T-cell (primary cell): ENCODE measurements at regions not wholly inside any gene's neighbourhood (a gene's known extent, or its start where the extent isn't known, plus 50 kb on each side); places are given as distances from the start of the nearest gene placed in this dataset.

Source experiments
- ATAC-seq, 4 experiments: fragments of 200-7000 bp in 3 of 4; fragments of 150-1000 bp in 1 of 4; cut with Tn5 transposase; replicated peaks in 1 of 4; 1 replicate in 3 of 4; 2 replicates in 1 of 4; pipeline ENCODE4 v1.10.0; 2021; ENCODE audit warnings: moderate library complexity in 3 of 4, mild to moderate bottlenecking in 2 of 4, moderate number of reproducible peaks in 1 of 4
- CTCF ChIA-PET, 2 donors: fragments of 300-600 bp; sonication (Branson Sonifier 250); formaldehyde crosslinking; loops; one replicate each; lab custom pipeline; 2022; ENCODE audit warnings: antibody characterized with exemption in 2 of 2; lab: Charles Lee
- POLR2A ChIA-PET, 2 donors: fragments of 300-600 bp; sonication (Branson Sonifier 250); formaldehyde crosslinking; loops; one replicate each; lab custom pipeline; 2022; ENCODE audit warnings: antibody characterized with exemption in 2 of 2; lab: Charles Lee
- DNase-seq, 35 experiments: peaks; one replicate each; pipeline versions ENCODE4 v3.0.0 to v3.0.0-alpha.2; 2013 to 2023
- H3K27ac ChIP-seq: one replicate; pipeline ENCODE4 v1.5.1; 2013; ENCODE audit warnings: low read length
- H3K27me3 ChIP-seq, 2 experiments: replicated peaks in 1 of 2; 1 replicate in 1 of 2; 2 replicates in 1 of 2; pipeline versions ENCODE4 v1.6.1 to v1.7.0; 2013; ENCODE audit warnings: low read length in 1 of 2, mixed read lengths in 1 of 2; ENCODE audit not compliant: control insufficient read depth in 2 of 2, insufficient read depth in 2 of 2; ENCODE audit errors: extremely low read depth in 1 of 2
- H3K36me3 ChIP-seq, 2 donors: 1 replicate in 1 of 2; 2 replicates in 1 of 2; pipeline versions ENCODE4 v1.6.1 to v1.7.0; 2013; ENCODE audit warnings: low read length in 1 of 2; ENCODE audit not compliant: control insufficient read depth in 2 of 2, insufficient read depth in 1 of 2; ENCODE audit errors: extremely low read depth in 1 of 2
- H3K4me1 ChIP-seq, 2 experiments: 1 replicate in 1 of 2; 2 replicates in 1 of 2; pipeline versions ENCODE4 v1.6.1 to v1.7.0; 2013; ENCODE audit warnings: low read length in 2 of 2, mixed read lengths in 1 of 2; ENCODE audit not compliant: insufficient read depth in 2 of 2, control insufficient read depth in 1 of 2; ENCODE audit errors: extremely low read depth in 1 of 2
- H3K4me3 ChIP-seq, 2 donors: 1 replicate in 1 of 2; 2 replicates in 1 of 2; pipeline versions ENCODE4 v1.5.1 to v1.7.0; 2013; ENCODE audit warnings: mild to moderate bottlenecking in 2 of 2, low read length in 1 of 2, moderate library complexity in 1 of 2; ENCODE audit not compliant: control insufficient read depth in 1 of 2; ENCODE audit errors: extremely low read depth in 1 of 2
- H3K9me3 ChIP-seq: 2 replicates; pipeline ENCODE4 v1.7.0; 2013
- H3K27ac Mint-ChIP-seq, 2 donors: one replicate each; pipeline ENCODE4 v1.8.0; 2020 to 2021; ENCODE audit warnings: mild to moderate bottlenecking in 2 of 2, mixed read lengths in 2 of 2
- H3K27me3 Mint-ChIP-seq, 2 donors: one replicate each; pipeline ENCODE4 v1.8.0; 2021 to 2022; ENCODE audit warnings: mixed read lengths in 2 of 2
- H3K36me3 Mint-ChIP-seq: one replicate; pipeline ENCODE4 v1.8.0; 2021; ENCODE audit warnings: mixed read lengths
- H3K4me1 Mint-ChIP-seq, 3 donors: one replicate each; pipeline ENCODE4 v1.8.0; 2020 to 2022; ENCODE audit warnings: mixed read lengths in 3 of 3, mild to moderate bottlenecking in 1 of 3
- H3K4me3 Mint-ChIP-seq, 3 donors: one replicate each; pipeline ENCODE4 v1.8.0; 2020 to 2022; ENCODE audit warnings: mild to moderate bottlenecking in 3 of 3, mixed read lengths in 3 of 3, moderate library complexity in 3 of 3
- H3K9me3 Mint-ChIP-seq, 3 donors: one replicate each; pipeline ENCODE4 v1.8.0; 2020 to 2022; ENCODE audit warnings: mixed read lengths in 3 of 3
- WGBS: methylation state at CpG from one replicate; pipeline ENCODE4 v1.1.5; 2013; ENCODE audit warnings: missing lambda C conversion rate; ENCODE audit not compliant: insufficient coverage; 5-methylcytosine and 5-hydroxymethylcytosine counted together

- Mint-ChIP-seq H3K4me1 (no peaks in the 10 kb centered on the region), H3K36me3 (no peaks in the 10 kb centered on the region), H3K4me3 (no peak overlapping the region), H3K27me3 (no peaks in the 10 kb centered on the region), H3K27ac (no peak overlapping the region), H3K9me3 (peaks cover 0 to 19% (median 4%) of the 10 kb centered on the region in 3 donors)
- ATAC-seq (no peak), DNase-seq (no peak)
- Histone ChIP-seq H3K36me3 (no peaks in the 10 kb centered on the region), H3K27ac (no peak overlapping the region), H3K4me1 (no peaks in the 10 kb centered on the region), H3K4me3 (no peak overlapping the region), H3K9me3 (no peaks in the 10 kb centered on the region), H3K27me3 (no peaks in the 10 kb centered on the region)
- CTCF ChIA-PET: no interaction called here
- WGBS: no CpG with 5 or more reads among the region's 2 CpGs
- POLR2A ChIA-PET: no interaction called here
Measured at GRCh38 chr5:166992108-166992507, 1299.3 kb upstream of the WWC1 start.

DNA sequence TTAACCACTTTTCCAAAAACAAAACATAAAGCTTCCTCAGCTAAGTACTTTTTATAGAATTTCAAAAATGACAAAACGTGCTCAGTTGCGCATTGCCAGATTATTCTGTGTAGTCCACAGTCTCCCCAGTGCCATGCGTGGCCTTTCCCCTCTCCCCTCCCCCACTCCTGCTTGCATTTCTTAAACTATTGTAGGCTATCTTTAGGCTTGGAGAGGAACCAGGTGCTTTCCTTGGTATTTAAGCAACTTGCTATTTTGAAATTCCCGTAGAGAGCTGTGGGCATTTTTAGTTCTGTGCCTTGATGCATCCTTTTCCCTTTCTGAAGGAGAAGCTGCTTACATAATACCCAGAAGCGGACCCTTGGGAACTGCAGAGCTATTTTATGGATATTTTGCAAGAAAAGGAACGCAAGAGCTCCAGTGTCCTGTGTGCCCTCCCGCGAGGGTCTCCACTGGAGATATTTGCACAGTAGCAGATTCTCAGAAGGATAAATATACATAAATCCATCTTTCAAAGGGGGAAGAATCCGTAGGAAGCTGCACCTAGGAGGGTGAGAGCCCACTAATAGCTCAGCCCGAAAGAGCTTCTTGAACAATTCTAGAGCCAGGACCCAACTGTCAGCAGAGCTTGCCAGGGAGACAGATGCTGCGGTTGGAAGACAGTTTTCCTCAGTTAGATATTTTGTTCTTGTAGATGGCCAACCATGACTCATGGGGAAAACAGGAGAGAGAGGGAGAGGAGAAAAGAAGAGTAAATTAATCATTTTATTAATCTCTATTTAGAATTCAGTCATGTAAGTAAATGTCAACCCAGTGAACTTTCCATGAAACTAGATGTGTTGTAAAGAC lies 1298.3 kb upstream of the WWC1 start:
- no peak overlapping the region for H3K27ac ChIP-seq
- ATAC-seq (no peak), DNase-seq (no peak)
- ChIA-PET POLR2A (no interaction called here), CTCF (no interaction called here)
- H3K4me3 ChIP-seq: no peak overlapping the region
- Mint-ChIP-seq H3K27me3 (no peaks in the 10 kb centered on the region), H3K36me3 (no peaks in the 10 kb centered on the region), H3K4me1 (no peaks in the 10 kb centered on the region), H3K4me3 (no peak overlapping the region), H3K27ac (no peak overlapping the region), H3K9me3 (peaks cover 0 to 22% (median 8%) of the 10 kb centered on the region in 3 donors)
- no peaks in the 10 kb centered on the region for H3K27me3 ChIP-seq
- 100% methylated on average over 1 of the region's 11 CpGs for WGBS
- H3K9me3 ChIP-seq: no peaks in the 10 kb centered on the region
- H3K36me3 ChIP-seq: no peaks in the 10 kb centered on the region
- H3K4me1 ChIP-seq: no peaks in the 10 kb centered on the region

DNA sequence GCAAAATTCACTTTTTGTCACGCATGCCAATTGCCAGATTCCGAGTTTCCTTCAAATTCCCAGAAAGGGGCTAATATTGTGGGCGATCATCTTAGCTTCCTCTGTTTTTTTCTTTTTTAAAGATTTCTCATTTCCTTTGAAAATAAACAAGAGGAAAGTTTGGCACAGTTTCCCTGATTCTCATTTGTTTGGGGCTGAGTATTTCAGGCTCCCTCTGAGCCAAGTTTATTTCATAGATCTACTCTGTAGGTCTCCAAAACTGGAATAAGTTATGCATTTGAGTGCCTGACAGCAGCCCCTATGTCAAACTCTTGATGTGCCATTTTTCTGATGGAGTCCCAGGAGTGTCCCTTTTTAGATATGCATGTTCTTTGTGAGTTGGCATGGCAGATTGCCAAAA lies 1297.2 kb upstream of the WWC1 start:
- H3K27me3 Mint-ChIP-seq: no peaks in the 10 kb centered on the region
- WGBS: no CpG with 5 or more reads among the region's 3 CpGs
- no peak overlapping the region for H3K4me3 Mint-ChIP-seq
- no peaks in the 10 kb centered on the region for H3K4me1 ChIP-seq
- no peak for ATAC-seq
- H3K36me3 ChIP-seq: no peaks in the 10 kb centered on the region
- POLR2A ChIA-PET: no interaction called here
- CTCF ChIA-PET: no interaction called here
- H3K36me3 Mint-ChIP-seq: no peaks in the 10 kb centered on the region
- DNase-seq: no peak
- no peak overlapping the region for H3K27ac ChIP-seq
- H3K9me3 Mint-ChIP-seq: peaks cover 3 to 29% (median 9%) of the 10 kb centered on the region in 3 donors
- H3K27me3 ChIP-seq: no peaks in the 10 kb centered on the region
- no peaks in the 10 kb centered on the region for H3K4me1 Mint-ChIP-seq
- H3K4me3 ChIP-seq: no peak overlapping the region
- H3K27ac Mint-ChIP-seq: no peak overlapping the region
- H3K9me3 ChIP-seq: no peaks in the 10 kb centered on the region

DNA sequence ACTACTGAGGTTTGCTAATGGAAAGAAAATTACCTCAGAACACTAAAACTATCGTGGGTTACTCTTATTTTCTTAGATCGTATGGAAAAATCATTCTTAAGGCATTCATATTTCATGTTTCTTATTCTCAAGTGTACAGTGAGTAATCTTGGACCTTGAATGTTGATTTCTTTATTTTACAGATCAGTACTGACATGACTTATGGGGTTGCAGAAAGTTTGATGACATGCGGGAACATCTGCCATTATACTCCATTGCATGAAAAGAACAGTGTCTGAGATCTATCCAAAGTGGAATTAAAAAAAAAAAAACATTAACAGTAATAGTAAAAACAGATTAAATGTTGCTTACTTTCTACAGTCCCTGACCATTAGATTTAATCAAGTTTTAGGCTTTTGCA lies 1290.2 kb upstream of the WWC1 start:
- no peaks in the 10 kb centered on the region for H3K27me3 ChIP-seq
- Mint-ChIP-seq H3K27me3 (no peaks in the 10 kb centered on the region), H3K36me3 (no peaks in the 10 kb centered on the region), H3K27ac (no peak overlapping the region), H3K9me3 (peaks cover 10 to 16% (median 10%) of the 10 kb centered on the region in 3 donors), H3K4me3 (no peak overlapping the region), H3K4me1 (no peaks in the 10 kb centered on the region)
- POLR2A ChIA-PET: interaction anchor here in 1 of 2 donors (0.7 kb wide), 1 partner anchor 16 kb away, joined by 4 read pairs; no protein-coding TSS in a partner anchor
- WGBS: no CpG with 5 or more reads among the region's 3 CpGs
- H3K27ac ChIP-seq: no peak overlapping the region
- no peaks in the 10 kb centered on the region for H3K36me3 ChIP-seq
- H3K9me3 ChIP-seq: no peaks in the 10 kb centered on the region
- CTCF ChIA-PET: no interaction called here
- ATAC-seq: no peak
- no peaks in the 10 kb centered on the region for H3K4me1 ChIP-seq
- no peak overlapping the region for H3K4me3 ChIP-seq
- no peak for DNase-seq

DNA sequence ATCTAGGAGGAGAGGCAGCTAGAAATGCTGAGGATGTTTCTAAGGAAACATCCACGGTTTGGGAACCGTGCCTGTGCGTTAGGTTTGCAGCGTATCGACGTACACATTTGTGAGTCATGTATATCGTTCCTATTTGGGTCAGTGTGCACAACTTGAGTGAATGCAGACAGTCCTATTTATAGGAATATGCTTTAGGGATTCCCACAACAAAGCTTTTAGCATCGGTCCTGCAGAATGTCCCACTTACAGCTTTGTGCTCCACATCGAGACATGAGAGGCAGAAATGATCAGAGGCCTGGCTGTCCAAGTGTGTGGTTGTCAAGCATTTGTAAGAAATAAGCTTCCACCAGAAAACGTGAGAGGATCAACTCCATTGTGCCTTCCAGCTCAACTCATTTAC lies 1282.7 kb upstream of the WWC1 start:
- ChIA-PET CTCF (no interaction called here), POLR2A (interaction anchor here in 1 of 2 donors (0.6 kb wide), 1 partner anchor 19 kb away, joined by 6 read pairs; no protein-coding TSS in a partner anchor)
- no peaks in the 10 kb centered on the region for H3K36me3 Mint-ChIP-seq
- H3K4me3 Mint-ChIP-seq: no peak overlapping the region
- H3K27ac Mint-ChIP-seq: no peak overlapping the region
- no peaks in the 10 kb centered on the region for H3K27me3 Mint-ChIP-seq
- Histone ChIP-seq H3K4me1 (no peaks in the 10 kb centered on the region), H3K36me3 (no peaks in the 10 kb centered on the region), H3K9me3 (no peaks in the 10 kb centered on the region), H3K27ac (no peak overlapping the region), H3K4me3 (no peak overlapping the region), H3K27me3 (no peaks in the 10 kb centered on the region)
- H3K4me1 Mint-ChIP-seq: no peaks in the 10 kb centered on the region
- WGBS: 89% methylated on average over 7 of the region's 10 CpGs
- ATAC-seq (no peak), DNase-seq (no peak)
- H3K9me3 Mint-ChIP-seq: peaks cover 3 to 9% (median 6%) of the 10 kb centered on the region in 3 donors

DNA sequence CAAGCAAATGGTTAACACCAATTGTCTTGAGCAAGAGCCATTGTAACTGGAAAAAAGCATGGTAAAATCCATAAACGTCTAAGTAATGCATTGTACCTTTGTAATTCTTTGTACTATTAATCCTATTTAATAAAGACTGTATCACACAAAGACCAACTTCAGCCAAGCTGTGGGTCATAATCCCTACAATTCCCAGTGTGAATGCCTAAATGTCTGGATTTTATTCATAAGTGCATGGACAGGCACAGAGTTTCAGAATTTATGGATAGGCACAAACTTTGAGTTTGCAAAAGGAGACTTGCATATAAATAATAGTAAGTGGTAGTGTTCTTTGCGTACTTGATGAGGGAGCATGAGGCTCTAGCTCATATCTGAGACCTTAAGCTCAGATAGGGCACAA lies 1280.2 kb upstream of the WWC1 start:
- CTCF ChIA-PET: no interaction called here
- H3K9me3 Mint-ChIP-seq: peaks cover 5 to 9% (median 6%) of the 10 kb centered on the region in 3 donors
- 67% methylated on average over 1 of the region's 2 CpGs for WGBS

More for the DNA sequence above, 1280.2 kb upstream of the WWC1 start:
- Histone ChIP-seq H3K9me3 (no peaks in the 10 kb centered on the region), H3K4me1 (no peaks in the 10 kb centered on the region), H3K36me3 (no peaks in the 10 kb centered on the region), H3K27ac (no peak overlapping the region), H3K27me3 (no peaks in the 10 kb centered on the region), H3K4me3 (no peak overlapping the region)
- Mint-ChIP-seq H3K27ac (no peak overlapping the region), H3K4me1 (no peaks in the 10 kb centered on the region), H3K36me3 (no peaks in the 10 kb centered on the region), H3K4me3 (no peak overlapping the region), H3K27me3 (no peaks in the 10 kb centered on the region)
- DNase-seq (no peak), ATAC-seq (no peak)
- POLR2A ChIA-PET: no interaction called here
